ENCODE measurements at regions not wholly inside any gene's neighbourhood (a gene's known extent, or its start where the extent isn't known, plus 50 kb on each side); places are given as distances from the start of the nearest gene placed in this dataset.

- TF ChIP-seq CTCF (IDR thresholded peaks at IDR 0.05) = no peak
- TF ChIP-seq POLR2A (IDR thresholded peaks at IDR 0.05) = no peak
- no peak for TF ChIP-seq EP300 (IDR thresholded peaks at IDR 0.05)
Measured at GRCh38 chr5:6069496-6070185, 308.7 kb downstream of the MED10 start.
